IMR-90 (cell line): ENCODE measurements at regions not wholly inside any gene's neighbourhood (a gene's known extent, or its start where the extent isn't known, plus 50 kb on each side); places are given as distances from the start of the nearest gene placed in this dataset.

Experiments used
- ATAC-seq: fragments of 200-7000 bp; cut with Tn5 transposase; 2 replicates; pipeline ENCODE4 v1.9.1; 2020; ENCODE audit warnings: low read depth, mild to moderate bottlenecking, moderate library complexity
- BruUV-seq: library from RNA; stranded (reverse); fragments of 400-500 nt; replicated peaks from 2 replicates; lab custom pipeline; 2021; lab: Mats Ljungman, UMichigan
- CTCF ChIA-PET: fragments of 300-600 bp; formaldehyde crosslinking; extraction: SDS; loops from one replicate; lab custom pipeline; 2021; ENCODE audit warnings: antibody characterized with exemption; lab: Yijun Ruan, JAX
- POLR2A ChIA-PET: fragments of 300-600 bp; sonication (Branson Sonifier 250); formaldehyde crosslinking; loops from one replicate; lab custom pipeline; 2022; ENCODE audit warnings: antibody characterized with exemption; ENCODE audit not compliant: unreplicated experiment; lab: Charles Lee
- DNase-seq: peaks from one replicate; pipeline ENCODE4 v3.0.0; 2013
- H2AFZ ChIP-seq: replicated peaks from 2 replicates; pipeline ENCODE3; 2013; ENCODE audit warnings: low read length, mild to moderate bottlenecking; ENCODE audit not compliant: poor library complexity
- H2AK5ac ChIP-seq: 2 replicates; pipeline ENCODE4 v1.6.1; 2013; ENCODE audit warnings: low read depth, low read length, inconsistent platforms
- H2AK9ac ChIP-seq: replicated peaks from 2 replicates; pipeline ENCODE3; 2013; ENCODE audit warnings: mild to moderate bottlenecking, low read depth, low read length, moderate library complexity; ENCODE audit not compliant: poor library complexity
- H2BK120ac ChIP-seq: 2 replicates; pipeline ENCODE4 v1.6.1; 2013; ENCODE audit warnings: low read depth, low read length, inconsistent platforms
- H2BK15ac ChIP-seq: 3 replicates; pipeline ENCODE4 v1.6.1; 2013; ENCODE audit warnings: low read depth, low read length, inconsistent platforms
- H2BK20ac ChIP-seq: 2 replicates; pipeline ENCODE4 v1.6.1; 2013; ENCODE audit warnings: low read depth, mild to moderate bottlenecking, inconsistent platforms, low read length, moderate library complexity
- H2BK5ac ChIP-seq: 2 replicates; pipeline ENCODE4 v1.6.1; 2013; ENCODE audit warnings: mild to moderate bottlenecking, low read depth, low read length, inconsistent platforms; ENCODE audit not compliant: poor library complexity, severe bottlenecking
- H3K14ac ChIP-seq: replicated peaks from 2 replicates; pipeline ENCODE4 v1.6.1; 2013; ENCODE audit warnings: low read depth, low read length, inconsistent platforms
- H3K18ac ChIP-seq: 2 replicates; pipeline ENCODE4 v1.6.1; 2013; ENCODE audit warnings: low read depth, low read length, control low read depth
- H3K23ac ChIP-seq: 2 replicates; pipeline ENCODE4 v1.6.1; 2013; ENCODE audit warnings: low read depth, low read length, inconsistent platforms
- H3K27ac ChIP-seq: 2 replicates; pipeline ENCODE4 v1.5.1; 2013; ENCODE audit warnings: mild to moderate bottlenecking, control low read depth, low read length; ENCODE audit not compliant: insufficient read depth
- H3K27me3 ChIP-seq: 2 replicates; pipeline ENCODE4 v1.6.1; 2013; ENCODE audit warnings: low read length; ENCODE audit not compliant: control insufficient read depth, insufficient read depth
- H3K36me3 ChIP-seq: 2 replicates; pipeline ENCODE4 v1.6.1; 2013; ENCODE audit warnings: low read length, mixed read lengths; ENCODE audit not compliant: control insufficient read depth, insufficient read depth
- H3K4ac ChIP-seq: 2 replicates; pipeline ENCODE4 v1.6.1; 2013; ENCODE audit warnings: low read depth, low read length, inconsistent platforms
- H3K4me1 ChIP-seq: 2 replicates; pipeline ENCODE4 v1.6.1; 2013; ENCODE audit warnings: low read length, mixed read lengths; ENCODE audit not compliant: control insufficient read depth, insufficient read depth
- H3K4me2 ChIP-seq: 2 replicates; pipeline ENCODE4 v1.6.1; 2013; ENCODE audit warnings: low read depth, mild to moderate bottlenecking, control low read depth, low read length, moderate library complexity
- H3K4me3 ChIP-seq: 2 replicates; pipeline ENCODE4 v1.5.1; 2013; ENCODE audit warnings: low read depth, mild to moderate bottlenecking, control low read depth, low read length, moderate library complexity; ENCODE audit not compliant: insufficient read depth
- H3K56ac ChIP-seq: 2 replicates; pipeline ENCODE4 v1.6.1; 2013; ENCODE audit warnings: low read length, inconsistent platforms; ENCODE audit not compliant: insufficient read depth; ENCODE audit errors: extremely low read depth
- H3K79me1 ChIP-seq, 2 experiments: 2 replicates each; pipeline ENCODE4 v1.6.1; 2013; ENCODE audit warnings: low read length in 2 of 2, inconsistent platforms in 1 of 2, low read depth in 1 of 2
- H3K9ac ChIP-seq: 2 replicates; pipeline ENCODE4 v1.6.1; 2013; ENCODE audit warnings: low read depth, low read length, control low read depth
- H3K9me1 ChIP-seq: 2 replicates; pipeline ENCODE4 v1.6.1; 2013; ENCODE audit warnings: low read length, inconsistent platforms; ENCODE audit not compliant: insufficient read depth
- H3K9me3 ChIP-seq: 2 replicates; pipeline ENCODE4 v1.6.1; 2013; ENCODE audit warnings: low read length; ENCODE audit not compliant: control insufficient read depth, insufficient read depth
- H4K20me1 ChIP-seq: 2 replicates; pipeline ENCODE4 v1.6.1; 2013; ENCODE audit warnings: low read length, inconsistent platforms; ENCODE audit not compliant: insufficient read depth
- H4K5ac ChIP-seq: 2 replicates; pipeline ENCODE4 v1.6.1; 2013; ENCODE audit warnings: mild to moderate bottlenecking, low read depth, low read length, control low read depth
- H4K8ac ChIP-seq, 2 experiments: 2 replicates each; pipeline ENCODE4 v1.6.1; 2013; ENCODE audit warnings: low read depth in 2 of 2, low read length in 2 of 2, control low read depth in 1 of 2, inconsistent platforms in 1 of 2
- H4K91ac ChIP-seq: 2 replicates; pipeline ENCODE4 v1.6.1; 2013; ENCODE audit warnings: low read depth, low read length, inconsistent platforms; ENCODE audit not compliant: insufficient read depth
- BHLHE40 ChIP-seq: fragments of 150-350 bp; IDR thresholded peaks from 2 replicates; pipeline ENCODE4 v1.6.1; 2016; ENCODE audit warnings: mild to moderate bottlenecking, low read depth, low read length
- CEBPB ChIP-seq: IDR thresholded peaks from 2 replicates; pipeline ENCODE4 v1.6.1; 2012; ENCODE audit warnings: low read depth, low read length, improper control_type of control experiment
- CTCF ChIP-seq: conservative IDR thresholded peaks from 2 replicates; pipeline ENCODE4 v1.5.1; 2012; ENCODE audit warnings: mild to moderate bottlenecking, low read depth, low read length, improper control_type of control experiment
- FOS ChIP-seq: fragments of 150-350 bp; IDR thresholded peaks from 2 replicates; pipeline ENCODE4 v1.6.1; 2016; ENCODE audit warnings: low read depth, low read length
- RAD21 ChIP-seq: IDR thresholded peaks from 2 replicates; pipeline ENCODE4 v1.6.1; 2012; ENCODE audit warnings: low read length, improper control_type of control experiment
- RCOR1 ChIP-seq: IDR thresholded peaks from 2 replicates; pipeline ENCODE4 v1.6.1; 2012; ENCODE audit warnings: mild to moderate bottlenecking, low read length, improper control_type of control experiment; ENCODE audit not compliant: insufficient replicate concordance
- RFX5 ChIP-seq: IDR thresholded peaks from 2 replicates; pipeline ENCODE4 v1.8.0; 2012; ENCODE audit warnings: low read depth, mild to moderate bottlenecking, low read length, moderate library complexity
- SMC3 ChIP-seq: fragments of 150-350 bp; IDR thresholded peaks from 2 replicates; pipeline ENCODE4 v1.6.1; 2016; ENCODE audit warnings: low read depth, mild to moderate bottlenecking, antibody characterized with exemption, low read length, moderate library complexity
- WGBS, 2 experiments: methylation state at CpG; one replicate each; pipeline versions ENCODE4 v1.1.5 to v1.1.7; 2013; ENCODE audit warnings: missing lambda C conversion rate in 2 of 2; ENCODE audit not compliant: insufficient read length in 1 of 2; ENCODE audit errors: extremely low coverage in 2 of 2; 5-methylcytosine and 5-hydroxymethylcytosine counted together
- dilution Hi-C: fragments of 300-500 bp; cut with HindIII; formaldehyde crosslinking; loops from one replicate; pipeline ENCODE4 v1.14.3; 2018; ENCODE audit warnings: low sequenced_read_pairs; ENCODE audit not compliant: unreplicated experiment
- in situ Hi-C: fragments of 300-500 bp; cut with MboI; formaldehyde crosslinking; loops from 3 replicates; pipeline ENCODE4 v1.14.3; 2019; ENCODE audit warnings: low sequenced_read_pairs, inconsistent platforms, mixed read lengths
- intact Hi-C: fragments of 100-400 bp; cut with micrococcal nuclease; formaldehyde crosslinking; loops from 2 replicates; pipeline ENCODE4 v1.10.0; 2022

DNA sequence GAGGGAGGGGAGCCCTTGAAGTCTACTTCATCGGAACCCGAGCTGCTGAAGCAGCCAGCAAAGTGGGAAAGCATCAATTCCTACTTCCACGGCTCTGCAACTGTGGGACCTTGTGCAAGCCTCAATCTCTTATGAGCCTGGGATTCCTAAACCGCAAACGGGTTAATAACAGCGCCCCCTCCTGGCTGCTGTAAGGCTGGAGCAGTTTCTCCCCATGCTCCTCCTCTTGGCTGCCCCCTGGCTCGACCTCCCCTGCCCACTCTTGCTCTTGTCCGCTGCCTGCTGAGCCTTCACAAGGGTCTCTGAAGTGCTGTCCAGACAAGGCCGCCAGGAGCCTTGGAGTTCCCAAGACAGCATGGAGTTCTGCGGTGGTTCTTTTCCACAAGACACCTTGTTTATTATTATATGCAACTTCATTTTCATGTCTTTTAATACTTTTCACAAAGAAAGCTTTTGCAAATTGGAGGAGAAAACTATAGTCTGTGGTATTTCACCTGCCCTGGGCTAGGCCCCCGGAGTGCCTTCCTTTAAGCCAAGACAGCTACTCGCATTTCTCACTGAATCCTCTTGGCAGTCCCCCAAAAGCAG is 157.2 kb downstream of the DDX1 start:
- no TSS peak for BruUV-seq
- no peak overlapping the region for H2BK120ac ChIP-seq
- H2BK5ac ChIP-seq: no peak overlapping the region
- dilution Hi-C loops: no loop called here
- no peak overlapping the region for H3K18ac ChIP-seq
- no peaks in the 10 kb centered on the region for H4K20me1 ChIP-seq
- H3K4me1 ChIP-seq: no peaks in the 10 kb centered on the region
- DNase-seq: no peak
- no peak overlapping the region for H2BK15ac ChIP-seq
- no peak overlapping the region for H2AK9ac ChIP-seq
- H4K8ac ChIP-seq: no peak overlapping the region
- ChIA-PET POLR2A (no interaction called here), CTCF (no interaction called here)
- ATAC-seq: no peak
- no peak overlapping the region for H2AFZ ChIP-seq
- no peak overlapping the region for H3K14ac ChIP-seq
- TF ChIP-seq FOS (no peak), CEBPB (no peak), RCOR1 (no peak), BHLHE40 (no peak), RAD21 (no peak), CTCF (no peak), SMC3 (no peak), RFX5 (no peak)
- no peak overlapping the region for H3K4me2 ChIP-seq
- H3K79me1 ChIP-seq: no peaks in the 10 kb centered on the region
- H4K91ac ChIP-seq: no peak overlapping the region
- no peak overlapping the region for H3K9ac ChIP-seq
- H3K23ac ChIP-seq: no peak overlapping the region
- no peaks in the 10 kb centered on the region for H3K36me3 ChIP-seq
- in situ Hi-C loops: no loop called here
- 50% methylated on average over 1 of the region's 12 CpGs; no CpG with 5 or more reads in 1 of the 2 experiments for WGBS, 2 experiments
- no peak overlapping the region for H3K56ac ChIP-seq
- intact Hi-C loops: no loop called here
- no peak overlapping the region for H3K4me3 ChIP-seq
- H3K9me1 ChIP-seq: no peaks in the 10 kb centered on the region
- H3K9me3 ChIP-seq: peaks cover 2% of the 10 kb centered on the region; the same call in 1 of the 2 replicates
- H3K27ac ChIP-seq: no peak overlapping the region
- no peak overlapping the region for H2BK20ac ChIP-seq
- no peak overlapping the region for H4K5ac ChIP-seq
- no peak overlapping the region for H2AK5ac ChIP-seq
- no peak overlapping the region for H3K4ac ChIP-seq
- no peaks in the 10 kb centered on the region for H3K27me3 ChIP-seq
